ENCODE measurements at regions not wholly inside any gene's neighbourhood (a gene's known extent, or its start where the extent isn't known, plus 50 kb on each side); places are given as distances from the start of the nearest gene placed in this dataset.
"Not testable (repeated sequence)": the region's sequence is repeated elsewhere in the genome, so short reads cannot be mapped to it uniquely, and the experiment has no call there.

GRCh38 chr19:28159065-28159464, 1053.9 kb downstream of the UQCRFS1 start:
- CTCF ChIA-PET: no interaction called here
- Mint-ChIP-seq H3K4me3 (no peak overlapping the region), H3K9me3 (peaks cover 16% of the 10 kb centered on the region), H3K36me3 (no peaks in the 10 kb centered on the region), H3K27me3 (no peaks in the 10 kb centered on the region), H3K4me1 (no peaks in the 10 kb centered on the region), H3K27ac (no peak overlapping the region)
- no peak for DNase-seq

DNA sequence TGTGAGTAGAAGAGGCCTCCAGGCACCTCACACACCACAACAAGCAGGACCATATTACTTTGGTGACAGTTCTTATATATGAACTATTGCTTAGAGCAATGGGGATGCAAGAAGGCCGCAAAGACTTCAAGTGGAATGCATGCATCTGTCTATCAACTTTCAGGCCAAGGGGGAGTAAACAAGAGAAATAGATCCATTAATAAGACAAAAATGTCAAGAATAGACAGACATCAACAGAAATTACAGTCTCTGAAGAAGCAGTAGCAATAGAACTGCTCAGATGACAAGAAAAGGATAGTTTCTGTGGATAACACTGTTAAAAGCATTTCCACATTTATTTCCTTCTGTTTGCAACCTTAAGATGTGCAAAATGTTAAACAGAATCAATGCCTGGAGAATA, 1057.7 kb downstream of the UQCRFS1 start:
- CTCF ChIA-PET: no interaction called here
- Mint-ChIP-seq H3K27me3 (no peaks in the 10 kb centered on the region), H3K4me1 (no peaks in the 10 kb centered on the region), H3K4me3 (no peak overlapping the region), H3K36me3 (no peaks in the 10 kb centered on the region), H3K27ac (no peak overlapping the region), H3K9me3 (peaks cover 12% of the 10 kb centered on the region)
- no peak for DNase-seq

- no peaks in the 10 kb centered on the region for H3K36me3 Mint-ChIP-seq
- H3K9me3 Mint-ChIP-seq: peaks cover 11% of the 10 kb centered on the region
- H3K4me3 Mint-ChIP-seq: no peak overlapping the region
- H3K27me3 Mint-ChIP-seq: no peaks in the 10 kb centered on the region
- no peak overlapping the region for H3K27ac Mint-ChIP-seq
- H3K4me1 Mint-ChIP-seq: no peaks in the 10 kb centered on the region
- CTCF ChIA-PET: no interaction called here
- DNase-seq: no peak
Observed at GRCh38 chr19:28154077-28154476, 1058.9 kb downstream of the UQCRFS1 start.

DNA sequence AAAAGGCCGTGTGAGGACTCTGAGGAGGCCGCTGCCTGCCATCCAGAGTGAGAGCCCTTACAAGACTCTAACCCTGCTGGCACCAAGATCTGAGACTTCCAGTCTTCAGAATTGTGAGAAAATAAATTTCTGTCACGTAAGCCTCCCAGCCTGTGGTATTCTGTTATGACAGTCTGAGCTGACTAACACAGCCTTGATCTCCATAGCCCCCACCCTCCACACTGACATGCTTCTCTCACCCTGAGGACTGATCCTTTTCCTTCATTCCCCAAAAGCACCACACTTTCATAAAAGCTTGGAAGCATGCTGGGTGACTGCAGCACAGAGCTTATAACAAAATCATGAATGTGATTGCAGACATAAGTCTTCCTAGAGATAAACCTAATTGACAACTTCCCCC, 1059.8 kb downstream of the UQCRFS1 start:
- Mint-ChIP-seq H3K36me3 (no peaks in the 10 kb centered on the region), H3K27me3 (no peaks in the 10 kb centered on the region), H3K27ac (no peak overlapping the region), H3K4me3 (no peak overlapping the region), H3K4me1 (no peaks in the 10 kb centered on the region), H3K9me3 (peaks cover 13% of the 10 kb centered on the region)
- DNase-seq: no peak
- CTCF ChIA-PET: no interaction called here

DNA sequence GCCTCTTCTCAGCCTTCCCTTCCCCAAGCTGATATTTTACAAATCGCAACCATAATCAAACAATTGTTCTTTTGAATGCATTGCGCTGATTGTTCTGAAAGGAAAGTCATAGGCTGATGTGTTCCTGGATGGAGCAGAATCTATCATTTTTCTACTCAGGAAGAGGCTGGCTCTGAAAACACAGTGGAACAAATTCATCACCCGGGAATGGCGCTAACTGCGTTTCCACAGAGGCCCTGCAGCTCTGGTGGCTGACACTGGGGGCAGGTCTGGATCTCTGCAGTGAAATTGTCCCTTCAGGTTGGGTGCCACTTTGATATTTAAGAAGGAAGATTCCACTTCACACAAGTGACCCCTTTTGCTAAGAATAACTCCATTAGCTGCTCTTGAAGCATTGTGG, 1060.8 kb downstream of the UQCRFS1 start:
- Mint-ChIP-seq H3K27me3 (no peaks in the 10 kb centered on the region), H3K4me3 (no peak overlapping the region), H3K9me3 (peaks cover 11% of the 10 kb centered on the region), H3K4me1 (no peaks in the 10 kb centered on the region), H3K36me3 (no peaks in the 10 kb centered on the region), H3K27ac (no peak overlapping the region)
- no peak for DNase-seq
- CTCF ChIA-PET: no interaction called here

DNA sequence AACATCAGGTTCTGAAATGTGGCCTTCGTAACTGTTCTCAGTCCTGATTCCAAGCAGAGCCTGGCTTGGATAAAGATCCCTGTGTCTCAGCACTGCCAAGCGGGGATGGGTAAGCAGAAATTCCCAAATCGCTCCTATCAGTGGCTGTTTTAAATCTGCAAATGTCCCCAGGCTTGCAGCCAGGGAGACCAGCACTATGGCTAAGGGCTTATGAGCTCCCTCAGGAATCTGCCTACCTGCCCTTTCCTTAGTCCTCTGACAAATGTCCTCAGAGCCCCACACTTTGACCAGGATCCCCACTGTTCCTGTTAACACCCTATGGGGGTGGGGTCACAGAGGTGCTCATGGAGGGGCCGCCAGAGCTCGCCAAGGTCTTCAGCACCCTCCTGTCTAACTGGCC, 1062.8 kb downstream of the UQCRFS1 start:
- Mint-ChIP-seq H3K27ac (no peak overlapping the region), H3K9me3 (peaks cover 24% of the 10 kb centered on the region), H3K4me3 (no peak overlapping the region), H3K4me1 (no peaks in the 10 kb centered on the region), H3K36me3 (no peaks in the 10 kb centered on the region), H3K27me3 (no peaks in the 10 kb centered on the region)
- CTCF ChIA-PET: no interaction called here
- no peak for DNase-seq

GRCh38 chr19:28148554-28148953, 1064.4 kb downstream of the UQCRFS1 start:
- DNase-seq: no peak
- H3K27ac Mint-ChIP-seq: no peak overlapping the region
- CTCF ChIA-PET: interaction anchor here (0.6 kb wide), 1 partner anchor 938 kb away, joined by 3 read pairs; no protein-coding TSS in a partner anchor
- peaks cover 26% of the 10 kb centered on the region for H3K9me3 Mint-ChIP-seq
- no peak overlapping the region for H3K4me3 Mint-ChIP-seq
- H3K36me3 Mint-ChIP-seq: no peaks in the 10 kb centered on the region
- no peaks in the 10 kb centered on the region for H3K27me3 Mint-ChIP-seq
- no peaks in the 10 kb centered on the region for H3K4me1 Mint-ChIP-seq

DNA sequence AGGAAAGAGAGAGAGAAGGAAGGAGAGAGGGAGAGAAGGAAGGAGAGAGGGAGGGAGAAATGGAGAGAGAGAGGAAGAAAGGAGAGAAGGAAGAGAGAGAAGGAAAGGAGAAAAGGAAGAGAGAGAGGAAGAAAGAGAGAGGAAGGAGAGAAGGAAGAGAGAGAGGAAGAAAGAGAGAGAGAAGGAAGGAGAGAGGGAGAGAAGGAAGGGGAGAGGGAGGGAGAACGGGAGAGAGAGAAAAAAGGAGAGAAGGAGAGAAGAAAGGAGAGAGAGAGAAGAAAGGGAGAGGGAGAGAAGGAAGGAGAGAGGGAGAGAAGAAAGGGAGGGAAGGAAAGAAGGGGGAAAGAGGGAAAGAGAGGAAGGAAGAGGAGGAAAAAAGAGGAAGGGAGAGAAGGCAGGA, 1070.7 kb downstream of the UQCRFS1 start:
- no peak for DNase-seq
- Mint-ChIP-seq H3K4me3 (no peak overlapping the region), H3K4me1 (no peaks in the 10 kb centered on the region), H3K27ac (no peak overlapping the region), H3K9me3 (peaks cover 34% of the 10 kb centered on the region), H3K36me3 (no peaks in the 10 kb centered on the region), H3K27me3 (no peaks in the 10 kb centered on the region)
- CTCF ChIA-PET: no interaction called here

- no peaks in the 10 kb centered on the region for H3K36me3 Mint-ChIP-seq
- CTCF ChIA-PET: interaction anchor here (0.6 kb wide), 1 partner anchor 134 kb away, joined by 3 read pairs; no protein-coding TSS in a partner anchor
- DNase-seq: no peak
- peaks cover 26% of the 10 kb centered on the region for H3K9me3 Mint-ChIP-seq
- H3K27me3 Mint-ChIP-seq: no peaks in the 10 kb centered on the region
- H3K4me3 Mint-ChIP-seq: no peak overlapping the region
- no peak overlapping the region for H3K27ac Mint-ChIP-seq
- H3K4me1 Mint-ChIP-seq: no peaks in the 10 kb centered on the region
Observed at GRCh38 chr19:28140201-28140600, 1072.8 kb downstream of the UQCRFS1 start.

DNA sequence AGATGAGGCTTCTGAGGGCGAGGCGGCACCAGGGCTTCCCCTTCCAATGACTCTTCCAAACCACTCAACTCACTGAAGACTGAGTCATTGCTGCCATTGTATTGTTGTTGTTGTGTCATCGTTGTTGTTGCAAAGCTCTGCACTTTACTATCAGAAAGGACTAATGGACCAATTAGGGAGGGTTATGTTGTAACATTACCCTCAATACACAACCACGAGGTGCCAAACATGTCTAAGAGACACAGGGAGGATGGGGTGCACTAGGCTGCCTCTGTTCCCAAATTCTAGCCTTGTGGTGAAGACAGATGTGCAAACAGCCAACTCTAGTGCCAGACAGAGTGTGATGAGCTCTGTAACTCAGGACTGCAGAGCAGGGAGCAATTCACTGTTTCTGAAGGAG, 1075.2 kb downstream of the UQCRFS1 start:
- H3K27ac Mint-ChIP-seq: no peak overlapping the region
- H3K36me3 Mint-ChIP-seq: no peaks in the 10 kb centered on the region
- CTCF ChIA-PET: no interaction called here
- peaks cover 28% of the 10 kb centered on the region for H3K9me3 Mint-ChIP-seq
- no peaks in the 10 kb centered on the region for H3K27me3 Mint-ChIP-seq
- no peak overlapping the region for H3K4me3 Mint-ChIP-seq
- DNase-seq: no peak
- no peaks in the 10 kb centered on the region for H3K4me1 Mint-ChIP-seq

DNA sequence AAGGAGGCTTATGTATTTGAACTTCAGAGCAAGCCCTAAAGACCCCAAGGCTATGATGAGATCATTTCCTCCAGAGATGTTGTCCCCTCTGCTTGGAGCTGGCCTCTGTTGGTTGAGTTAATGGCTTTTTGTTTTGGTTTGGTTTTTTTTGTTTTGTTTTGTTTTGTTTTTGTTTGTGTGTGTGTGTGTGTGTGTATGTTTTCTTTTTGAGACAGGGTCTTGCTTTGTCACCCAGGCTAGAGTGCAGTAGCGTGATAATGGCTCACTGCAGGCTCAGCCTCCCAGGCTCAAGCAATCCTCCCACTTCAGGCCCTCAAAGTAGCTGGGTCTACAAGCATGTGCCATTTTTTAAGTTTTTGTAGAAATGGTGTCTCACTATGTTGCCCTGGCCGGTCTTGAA, 1076.2 kb downstream of the UQCRFS1 start:
- CTCF ChIA-PET: no interaction called here

GRCh38 chr19:28135825-28136224, 1077.1 kb downstream of the UQCRFS1 start:
- CTCF ChIA-PET: no interaction called here
- no peak for DNase-seq
- H3K4me3 Mint-ChIP-seq: no peak overlapping the region
- peaks cover 26% of the 10 kb centered on the region for H3K9me3 Mint-ChIP-seq
- no peaks in the 10 kb centered on the region for H3K36me3 Mint-ChIP-seq
- no peaks in the 10 kb centered on the region for H3K4me1 Mint-ChIP-seq
- H3K27ac Mint-ChIP-seq: no peak overlapping the region
- no peaks in the 10 kb centered on the region for H3K27me3 Mint-ChIP-seq

More for the DNA sequence above, 1076.2 kb downstream of the UQCRFS1 start:
- no peak overlapping the region for H3K27ac Mint-ChIP-seq
- H3K9me3 Mint-ChIP-seq: peaks cover 28% of the 10 kb centered on the region
- no peak for DNase-seq
- H3K27me3 Mint-ChIP-seq: no peaks in the 10 kb centered on the region
- H3K4me3 Mint-ChIP-seq: no peak overlapping the region
- no peaks in the 10 kb centered on the region for H3K4me1 Mint-ChIP-seq
- H3K36me3 Mint-ChIP-seq: no peaks in the 10 kb centered on the region

DNA sequence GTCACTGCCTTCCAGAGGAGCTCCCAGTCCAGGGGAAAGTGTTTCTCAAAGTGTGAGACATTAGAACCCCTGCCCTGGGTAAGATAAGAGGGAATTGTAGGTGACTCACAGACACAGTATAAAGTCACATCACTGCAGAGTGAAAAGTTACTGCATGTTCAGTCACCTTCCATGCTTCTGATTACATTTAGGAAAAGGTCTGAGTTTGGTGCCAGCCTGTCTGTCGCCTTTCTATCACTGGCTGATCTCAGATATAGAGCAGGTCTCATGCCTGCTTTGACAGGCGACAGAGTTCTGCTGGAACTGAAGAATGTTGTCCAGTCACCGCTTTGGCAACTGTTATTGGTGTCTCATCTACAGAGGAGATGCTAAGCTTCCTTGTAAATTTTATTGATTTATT, 1078.6 kb downstream of the UQCRFS1 start:
- no peaks in the 10 kb centered on the region for H3K27me3 Mint-ChIP-seq
- peaks cover 17% of the 10 kb centered on the region for H3K9me3 Mint-ChIP-seq
- H3K4me3 Mint-ChIP-seq: no peak overlapping the region
- DNase-seq: no peak
- H3K27ac Mint-ChIP-seq: no peak overlapping the region
- CTCF ChIA-PET: no interaction called here
- no peaks in the 10 kb centered on the region for H3K4me1 Mint-ChIP-seq
- no peaks in the 10 kb centered on the region for H3K36me3 Mint-ChIP-seq

DNA sequence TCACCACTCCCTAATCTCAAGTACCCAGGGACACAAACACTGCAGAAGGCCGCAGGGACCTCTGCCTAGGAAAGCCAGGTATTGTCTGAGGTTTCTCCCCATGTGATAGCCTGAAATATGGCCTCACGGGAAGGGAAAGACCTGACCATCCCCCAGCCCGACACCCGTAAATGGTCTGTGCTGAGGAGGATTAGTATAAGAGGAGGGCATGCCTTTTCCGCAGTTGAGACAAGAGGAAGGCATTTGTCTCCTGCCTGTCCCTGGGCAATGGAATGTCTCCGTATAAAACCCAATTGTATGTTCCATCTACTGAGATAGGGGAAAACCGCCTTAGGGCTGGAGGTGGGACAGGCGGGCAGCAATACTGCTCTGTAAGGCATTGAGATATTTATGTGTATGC, 1082.1 kb downstream of the UQCRFS1 start:
- H3K27me3 Mint-ChIP-seq, H3K27ac Mint-ChIP-seq, H3K4me1 Mint-ChIP-seq, H3K36me3 Mint-ChIP-seq, DNase-seq, CTCF ChIA-PET, H3K4me3 Mint-ChIP-seq: not testable (repeated sequence)
- H3K9me3 Mint-ChIP-seq: peaks cover 28% of the 10 kb centered on the region

DNA sequence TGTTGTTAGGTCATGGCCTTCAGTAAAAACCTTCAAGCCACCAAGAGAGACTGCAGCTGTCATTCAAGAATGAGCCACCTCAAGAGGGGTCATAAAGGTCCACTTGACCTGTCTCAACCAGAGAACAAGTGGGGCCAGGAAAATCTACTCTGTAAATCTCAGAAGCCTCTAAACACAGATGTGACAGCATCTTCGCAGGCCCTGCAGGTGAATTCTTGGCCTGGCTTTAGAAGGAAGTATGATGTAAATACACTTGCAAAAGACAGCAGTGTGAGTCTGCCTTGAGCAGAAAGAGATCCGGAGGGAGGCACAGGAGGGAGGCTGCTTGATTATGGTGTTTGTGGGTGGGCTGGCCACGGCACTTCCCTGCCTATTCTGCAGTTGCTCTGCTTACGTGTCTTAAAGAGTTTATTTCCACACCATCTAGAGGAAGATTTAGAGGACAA, 1082.9 kb downstream of the UQCRFS1 start:
- no peak for DNase-seq
- no peak overlapping the region for H3K27ac Mint-ChIP-seq
- no peaks in the 10 kb centered on the region for H3K4me1 Mint-ChIP-seq
- no peak overlapping the region for H3K4me3 Mint-ChIP-seq
- H3K36me3 Mint-ChIP-seq: no peaks in the 10 kb centered on the region
- peaks cover 24% of the 10 kb centered on the region for H3K9me3 Mint-ChIP-seq
- CTCF ChIA-PET: no interaction called here
- H3K27me3 Mint-ChIP-seq: no peaks in the 10 kb centered on the region

GRCh38 chr19:28128341-28128740, 1084.6 kb downstream of the UQCRFS1 start:
- Mint-ChIP-seq H3K4me3 (no peak overlapping the region), H3K27me3 (no peaks in the 10 kb centered on the region), H3K9me3 (peaks cover 28% of the 10 kb centered on the region), H3K36me3 (no peaks in the 10 kb centered on the region), H3K4me1 (no peaks in the 10 kb centered on the region), H3K27ac (no peak overlapping the region)
- DNase-seq: no peak
- CTCF ChIA-PET: no interaction called here
